ENCODE measurements at regions not wholly inside any gene's neighbourhood (a gene's known extent, or its start where the extent isn't known, plus 50 kb on each side); places are given as distances from the start of the nearest gene placed in this dataset.

- TF ChIP-seq SMC3 (IDR thresholded peaks at IDR 0.05; ENCODE audit: low read depth, low read length), result no peak
- TF ChIP-seq CTCF (IDR thresholded peaks at IDR 0.05), result no peak
- no peak for TF ChIP-seq POLR2AphosphoS5 (IDR thresholded peaks at IDR 0.05; ENCODE audit: low read depth, low read length)
- no peak for TF ChIP-seq EZH2phosphoT487 (IDR thresholded peaks at IDR 0.05; ENCODE audit: borderline replicate concordance, low read depth)
- TF ChIP-seq TCF12 (IDR thresholded peaks at IDR 0.05), result no peak
- TF ChIP-seq YY1 (IDR thresholded peaks at IDR 0.05; ENCODE audit: low read depth), result no peak
- no peak for TF ChIP-seq FOXM1 (IDR thresholded peaks at IDR 0.05; ENCODE audit: low read depth)
- TF ChIP-seq MAX (IDR thresholded peaks at IDR 0.05; ENCODE audit: low read depth), result no peak
- TF ChIP-seq REST (IDR thresholded peaks at IDR 0.05; ENCODE audit: low read depth, low read length), result no peak
These were observed 158.6 kb upstream of the SNX7 start for GRCh38 chr1:98502937-98503336.
